ENCODE measurements at regions not wholly inside any gene's neighbourhood (a gene's known extent, or its start where the extent isn't known, plus 50 kb on each side); places are given as distances from the start of the nearest gene placed in this dataset.

- TF ChIP-seq CTCF (IDR thresholded peaks at IDR 0.05) (no peak), EP300 (IDR thresholded peaks at IDR 0.05) (no peak), POLR2A (IDR thresholded peaks at IDR 0.05; ENCODE audit: low read length) (no peak), POLR2AphosphoS2 (conservative IDR thresholded peaks at IDR 0.05; ENCODE audit: low read length) (no peak), JUN (IDR thresholded peaks at IDR 0.05) (no peak), NFE2L2 (conservative IDR thresholded peaks at IDR 0.05; ENCODE audit: low read length) (no peak), SMC3 (IDR thresholded peaks at IDR 0.05) (no peak), RAD21 (conservative IDR thresholded peaks at IDR 0.05 in 1 of 2, IDR thresholded peaks at IDR 0.05 in 1 of 2) (no peak), RCOR1 (IDR thresholded peaks at IDR 0.05; ENCODE audit: low read depth, low read length) (no peak), MAZ (IDR thresholded peaks at IDR 0.05; ENCODE audit: borderline replicate concordance, low read depth, low read length) (no peak), CHD4 (IDR thresholded peaks at IDR 0.05; ENCODE audit: borderline replicate concordance) (no peak), HEYL (CRISPR knock-in tag; IDR thresholded peaks at IDR 0.05) (no peak)
- TF ChIP-seq, protein P1, sequence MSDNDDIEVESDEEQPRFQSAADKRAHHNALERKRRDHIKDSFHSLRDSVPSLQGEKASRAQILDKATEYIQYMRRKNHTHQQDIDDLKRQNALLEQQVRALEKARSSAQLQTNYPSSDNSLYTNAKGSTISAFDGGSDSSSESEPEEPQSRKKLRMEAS (IDR thresholded peaks at IDR 0.05), result no peak
Measured at GRCh38 chr17:52995147-52995546, 827.6 kb upstream of the KIF2B start.

All from A549 (cell line).